C4-2B (cell line): ENCODE measurements at regions not wholly inside any gene's neighbourhood (a gene's known extent, or its start where the extent isn't known, plus 50 kb on each side); places are given as distances from the start of the nearest gene placed in this dataset.

ENCODE experiments used
- H3K27ac ChIP-seq: fragments of 450-650 bp; 2 replicates; pipeline ENCODE4 v1.5.1; 2017
- CTCF ChIP-seq: fragments of 450-650 bp; conservative IDR thresholded peaks from 2 replicates; pipeline ENCODE4 v1.5.1; 2017; ENCODE audit warnings: mild to moderate bottlenecking
- ZFX ChIP-seq: fragments of 450-650 bp; IDR thresholded peaks from 2 replicates; pipeline ENCODE4 v1.6.1; 2017

- TF ChIP-seq CTCF (no peak), ZFX (no peak)
- no peak overlapping the region for H3K27ac ChIP-seq
Measured at GRCh38 chr3:105157067-105157765, 209.5 kb upstream of the ALCAM start.

- TF ChIP-seq CTCF (no peak), ZFX (no peak)
- H3K27ac ChIP-seq: no peak overlapping the region
Measured at GRCh38 chr3:105157766-105158085, 209.0 kb upstream of the ALCAM start.

GRCh38 chr3:105158286-105158685 lies 208.4 kb upstream of the ALCAM start:
- no peak overlapping the region for H3K27ac ChIP-seq
- no peak for TF ChIP-seq ZFX
- TF ChIP-seq CTCF: no peak

GRCh38 chr3:105162448-105162847 lies 204.3 kb upstream of the ALCAM start:
- no peak overlapping the region for H3K27ac ChIP-seq
- no peak for TF ChIP-seq ZFX
- no peak for TF ChIP-seq CTCF

DNA sequence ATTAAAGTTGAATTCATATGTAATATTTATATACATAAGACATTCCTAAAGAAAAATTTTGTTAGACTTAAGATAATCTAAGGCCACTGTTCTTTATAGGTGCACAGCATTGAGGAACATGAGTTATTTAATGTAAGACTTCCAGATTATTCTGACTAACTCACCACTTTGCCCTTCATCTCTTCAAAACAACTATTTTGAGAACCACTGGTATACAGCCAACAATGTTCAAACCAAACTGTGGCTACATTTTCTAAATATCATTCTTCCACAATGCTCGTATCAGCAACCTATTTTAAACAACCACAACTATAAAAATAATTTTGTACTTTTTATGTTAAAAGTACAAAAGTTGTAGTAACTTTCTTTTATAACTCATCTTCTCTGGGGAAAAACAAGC lies 199.8 kb upstream of the ALCAM start:
- TF ChIP-seq CTCF (no peak), ZFX (no peak)
- no peak overlapping the region for H3K27ac ChIP-seq

GRCh38 chr3:105170423-105170822 lies 196.3 kb upstream of the ALCAM start:
- H3K27ac ChIP-seq: no peak overlapping the region
- TF ChIP-seq ZFX (no peak), CTCF (no peak)

- no peak overlapping the region for H3K27ac ChIP-seq
- TF ChIP-seq CTCF (no peak), ZFX (no peak)
Measured at GRCh38 chr3:105174017-105174615, 192.6 kb upstream of the ALCAM start.
